Caco-2 (cell line): ENCODE measurements at regions not wholly inside any gene's neighbourhood (a gene's known extent, or its start where the extent isn't known, plus 50 kb on each side); places are given as distances from the start of the nearest gene placed in this dataset.

Experiments used
- BruUV-seq: library from RNA; stranded (reverse); fragments of 400-500 nt; replicated peaks from 2 replicates; lab custom pipeline; 2021; lab: Mats Ljungman, UMichigan
- CTCF ChIA-PET: fragments of 300-600 bp; sonication (Branson Sonifier 250); formaldehyde crosslinking; loops from one replicate; lab custom pipeline; 2022; ENCODE audit warnings: antibody characterized with exemption; lab: Charles Lee
- POLR2A ChIA-PET: fragments of 300-600 bp; sonication (Branson Sonifier 250); formaldehyde crosslinking; loops from one replicate; lab custom pipeline; 2022; ENCODE audit warnings: antibody characterized with exemption; lab: Charles Lee
- DNase-seq, 2 experiments: peaks; one replicate each; pipeline versions ENCODE4 v3.0.0 to v3.0.0-alpha.2; 2020 to 2022
- H3K27me3 ChIP-seq: replicated peaks from 2 replicates; pipeline ENCODE4 v1.6.0; 2011; ENCODE audit warnings: low read length; ENCODE audit not compliant: control insufficient read depth, insufficient read depth
- H3K36me3 ChIP-seq: 2 replicates; pipeline ENCODE4 v1.5.1; 2011; ENCODE audit warnings: low read length; ENCODE audit not compliant: control insufficient read depth, insufficient read depth
- H3K4me1 ChIP-seq: fragments of 250-450 bp; sonication (Bioruptor Pico); 2 replicates; pipeline ENCODE4 v1.5.1; 2020; ENCODE audit warnings: mild to moderate bottlenecking
- H3K4me3 ChIP-seq: 2 replicates; pipeline ENCODE4 v1.5.1; 2011; ENCODE audit warnings: low read depth, mild to moderate bottlenecking, control low read depth, low read length
- H3K9me3 ChIP-seq: fragments of 250-450 bp; sonication (Bioruptor Pico); 2 replicates; pipeline ENCODE4 v1.5.1; 2020; ENCODE audit warnings: mild to moderate bottlenecking, moderate library complexity
- H3K27ac Mint-ChIP-seq: one replicate; pipeline ENCODE4 v1.8.0; 2022; ENCODE audit warnings: mixed read lengths; ENCODE audit not compliant: unreplicated experiment
- H3K27me3 Mint-ChIP-seq: one replicate; pipeline ENCODE4 v1.8.0; 2022; ENCODE audit warnings: mixed read lengths; ENCODE audit not compliant: insufficient read depth, unreplicated experiment
- H3K36me3 Mint-ChIP-seq: one replicate; pipeline ENCODE4 v1.8.0; 2022; ENCODE audit warnings: mild to moderate bottlenecking, mixed read lengths; ENCODE audit not compliant: insufficient read depth, unreplicated experiment
- H3K4me1 Mint-ChIP-seq: one replicate; pipeline ENCODE4 v1.8.0; 2022; ENCODE audit warnings: low read depth, mixed read lengths; ENCODE audit not compliant: unreplicated experiment
- H3K4me3 Mint-ChIP-seq: one replicate; pipeline ENCODE4 v1.8.0; 2022; ENCODE audit warnings: mild to moderate bottlenecking, moderate library complexity, mixed read lengths; ENCODE audit not compliant: unreplicated experiment
- H3K9me3 Mint-ChIP-seq: one replicate; pipeline ENCODE4 v1.8.0; 2022; ENCODE audit warnings: mixed read lengths; ENCODE audit not compliant: unreplicated experiment
- CTCF ChIP-seq, 2 experiments: fragments of 200-600 bp in 1 of 2; IDR thresholded peaks; 1 replicate in 1 of 2; 2 replicates in 1 of 2; pipeline versions ENCODE4 v1.5.1 to v1.8.0; 2011 to 2022; ENCODE audit warnings: antibody characterized with exemption in 1 of 2, control low read depth in 1 of 2, inconsistent platforms in 1 of 2, low read depth in 1 of 2, low read length in 1 of 2, mild to moderate bottlenecking in 1 of 2, moderate library complexity in 1 of 2; ENCODE audit not compliant: insufficient read depth in 1 of 2, severe bottlenecking in 1 of 2, unreplicated experiment in 1 of 2
- intact Hi-C: fragments of 100-400 bp; cut with micrococcal nuclease; formaldehyde crosslinking; loops from one replicate; pipeline ENCODE4 v1.10.0; 2022; ENCODE audit not compliant: unreplicated experiment

GRCh38 chr14:21940887-21941856 lies 267.6 kb upstream of the OR4E1 start:
- Mint-ChIP-seq H3K36me3 (no peaks in the 10 kb centered on the region), H3K27ac (no peak overlapping the region), H3K4me3 (no peak overlapping the region), H3K9me3 (no peaks in the 10 kb centered on the region), H3K27me3 (peaks cover 11% of the 10 kb centered on the region), H3K4me1 (no peaks in the 10 kb centered on the region)
- Histone ChIP-seq H3K36me3 (no peaks in the 10 kb centered on the region), H3K4me3 (no peak overlapping the region), H3K4me1 (0 out of 2 replicates have a peak, but pooled peaks cover 5% of the 10 kb centered on the region), H3K27me3 (no peaks in the 10 kb centered on the region), H3K9me3 (no peaks in the 10 kb centered on the region)
- ChIA-PET POLR2A (no interaction called here), CTCF (no interaction called here)
- intact Hi-C loops, result loop anchor here (2.0 kb wide), 1 partner anchor 22 kb away; no protein-coding TSS in a partner anchor
- peak; percentile 39 to 74 for TF ChIP-seq CTCF (IDR thresholded peaks at IDR 0.05; ENCODE audit: insufficient read depth in 1 of 2, low read depth in 1 of 2, low read length in 1 of 2, severe bottlenecking in 1 of 2, unreplicated experiment in 1 of 2)
- no TSS peak for BruUV-seq
- peak in 1 of 2 experiments; percentile 32 for DNase-seq

DNA sequence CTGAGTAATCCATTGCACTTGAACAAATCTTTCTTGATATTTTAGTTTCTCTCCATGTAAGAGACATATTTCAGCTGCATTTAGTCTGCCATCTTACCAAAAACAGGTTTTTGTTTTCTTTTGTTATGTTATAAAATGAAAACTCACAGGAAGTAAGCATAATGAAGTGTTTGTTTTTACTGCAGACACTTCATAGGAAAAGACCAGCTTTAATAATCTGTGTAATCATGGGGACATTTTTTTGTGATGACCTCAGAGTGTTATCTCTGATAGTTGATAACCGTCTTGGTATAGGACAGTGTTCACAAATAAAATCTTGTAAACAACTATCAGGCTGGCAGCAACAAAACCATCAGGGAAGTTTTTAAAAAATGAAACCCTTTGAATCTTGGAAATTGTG lies 266.2 kb upstream of the OR4E1 start:
- no peaks in the 10 kb centered on the region for H3K9me3 ChIP-seq
- TF ChIP-seq CTCF (IDR thresholded peaks at IDR 0.05; ENCODE audit: insufficient read depth in 1 of 2, low read depth in 1 of 2, low read length in 1 of 2, severe bottlenecking in 1 of 2, unreplicated experiment in 1 of 2), result no peak
- Mint-ChIP-seq H3K36me3 (no peaks in the 10 kb centered on the region), H3K4me1 (no peaks in the 10 kb centered on the region), H3K4me3 (no peak overlapping the region), H3K27me3 (peaks cover 5% of the 10 kb centered on the region), H3K27ac (no peak overlapping the region), H3K9me3 (no peaks in the 10 kb centered on the region)
- CTCF ChIA-PET, result no interaction called here
- no peaks in the 10 kb centered on the region for H3K27me3 ChIP-seq
- BruUV-seq, result no TSS peak
- POLR2A ChIA-PET, result no interaction called here
- H3K4me3 ChIP-seq, result no peak overlapping the region
- H3K4me1 ChIP-seq, result 0 out of 2 replicates have a peak, but pooled peaks cover 5% of the 10 kb centered on the region
- no peak for DNase-seq
- intact Hi-C loops, result loop anchor here (2.0 kb wide), 1 partner anchor 21 kb away; no protein-coding TSS in a partner anchor
- H3K36me3 ChIP-seq, result no peaks in the 10 kb centered on the region

DNA sequence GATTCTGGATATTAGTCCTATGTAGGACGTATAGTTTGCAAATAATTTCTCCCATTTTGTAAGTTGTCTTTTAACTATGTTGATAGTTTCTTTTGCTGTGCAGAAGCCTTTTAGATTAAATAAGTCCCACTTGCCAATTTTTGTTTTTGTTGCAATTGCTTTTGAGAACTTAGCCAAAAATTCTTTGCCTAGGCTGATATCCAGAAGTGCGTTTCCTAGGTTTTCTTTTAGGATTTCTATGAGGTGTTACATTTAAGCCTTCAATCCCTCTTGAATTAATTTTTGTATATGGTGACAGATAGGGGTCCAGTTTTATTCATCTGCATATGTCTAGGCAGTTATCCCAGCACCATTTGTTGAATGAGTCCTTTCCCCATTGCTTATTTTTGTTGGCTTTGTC lies 264.4 kb upstream of the OR4E1 start:
- Mint-ChIP-seq H3K4me1 (no peaks in the 10 kb centered on the region), H3K9me3 (no peaks in the 10 kb centered on the region), H3K27me3 (peaks cover 3% of the 10 kb centered on the region), H3K4me3 (no peak overlapping the region), H3K27ac (no peak overlapping the region), H3K36me3 (no peaks in the 10 kb centered on the region)
- no peak for DNase-seq
- CTCF ChIA-PET, result no interaction called here
- no TSS peak for BruUV-seq
- no peak for TF ChIP-seq CTCF (IDR thresholded peaks at IDR 0.05; ENCODE audit: insufficient read depth in 1 of 2, low read depth in 1 of 2, low read length in 1 of 2, severe bottlenecking in 1 of 2, unreplicated experiment in 1 of 2)
- H3K4me3 ChIP-seq, result no peak overlapping the region
- intact Hi-C loops, result no loop called here
- no peaks in the 10 kb centered on the region for H3K36me3 ChIP-seq
- H3K4me1 ChIP-seq, result 0 out of 2 replicates have a peak, but pooled peaks cover 5% of the 10 kb centered on the region
- no peaks in the 10 kb centered on the region for H3K27me3 ChIP-seq
- H3K9me3 ChIP-seq, result no peaks in the 10 kb centered on the region
- POLR2A ChIA-PET, result no interaction called here
